Stimulated activated memory B cell treated with anti-CD40 and anti-IgM and Interleukin-4, amounts not matched to agents 10 μg/mL and 1 μg/mL and 100 μg/mL, for 72 hours (primary cell): ENCODE measurements at regions not wholly inside any gene's neighbourhood (a gene's known extent, or its start where the extent isn't known, plus 50 kb on each side); places are given as distances from the start of the nearest gene placed in this dataset.
A peak's percentile ranks its signal among the peaks of the same experiment; 100 is the strongest.

ENCODE experiments used
- ATAC-seq: fragments of 150-1000 bp; cut with Tn5 transposase; 2 replicates; pipeline ENCODE4 v1.10.0; 2021
- H3K27ac Mint-ChIP-seq: one replicate; pipeline ENCODE4 v1.8.0; 2022; ENCODE audit warnings: mild to moderate bottlenecking, mixed read lengths
- H3K27me3 Mint-ChIP-seq: one replicate; pipeline ENCODE4 v1.8.0; 2022; ENCODE audit warnings: mixed read lengths
- H3K36me3 Mint-ChIP-seq: one replicate; pipeline ENCODE4 v1.8.0; 2022; ENCODE audit warnings: mixed read lengths
- H3K4me1 Mint-ChIP-seq: one replicate; pipeline ENCODE4 v1.8.0; 2022; ENCODE audit warnings: mixed read lengths
- H3K4me3 Mint-ChIP-seq: one replicate; pipeline ENCODE4 v1.8.0; 2022; ENCODE audit warnings: mild to moderate bottlenecking, moderate library complexity, mixed read lengths
- H3K9me3 Mint-ChIP-seq: one replicate; pipeline ENCODE4 v1.8.0; 2022; ENCODE audit warnings: mixed read lengths

DNA sequence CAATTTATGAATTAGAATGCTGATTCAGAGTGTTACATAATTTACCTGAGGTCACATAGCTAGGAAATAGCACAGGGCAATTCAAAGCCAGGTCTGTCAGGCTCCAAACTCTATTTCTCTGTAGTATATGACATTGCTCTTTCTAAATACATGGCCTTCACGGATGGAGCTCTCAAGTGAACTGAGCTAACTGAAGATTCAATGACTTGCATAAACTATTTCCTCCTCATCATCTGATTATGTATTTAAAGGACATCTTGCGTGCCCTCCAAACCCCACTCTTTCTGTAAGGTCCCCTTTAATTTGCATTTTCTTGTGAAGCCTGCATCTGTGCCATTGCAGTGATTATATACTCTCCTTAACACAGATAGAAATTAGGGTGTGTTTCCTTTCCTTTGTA lies 537.4 kb upstream of the VRK2 start:
- no peaks in the 10 kb centered on the region for H3K36me3 Mint-ChIP-seq
- no peak for ATAC-seq
- no peaks in the 10 kb centered on the region for H3K4me1 Mint-ChIP-seq
- H3K9me3 Mint-ChIP-seq = no peaks in the 10 kb centered on the region
- H3K27ac Mint-ChIP-seq = no peak overlapping the region
- no peaks in the 10 kb centered on the region for H3K27me3 Mint-ChIP-seq
- H3K4me3 Mint-ChIP-seq = no peak overlapping the region

DNA sequence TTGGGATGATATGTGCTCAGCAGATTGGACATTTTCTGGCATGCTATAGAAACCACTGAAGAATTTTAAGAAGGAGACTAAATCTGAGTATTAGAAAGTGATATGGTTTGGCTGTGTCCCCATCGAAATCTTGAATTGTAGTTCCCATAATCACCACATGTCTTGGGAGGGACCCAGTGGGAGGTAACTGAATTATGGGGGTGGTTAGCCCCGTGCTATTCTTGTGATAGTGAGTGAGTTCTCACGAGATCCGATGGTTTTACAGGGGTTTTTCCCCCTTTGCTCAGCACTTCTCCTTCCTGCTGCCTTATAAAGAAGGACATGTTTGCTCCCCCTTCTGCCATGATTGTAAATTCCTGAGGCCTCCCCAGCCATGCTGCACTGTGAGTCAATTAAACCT lies 535.9 kb upstream of the VRK2 start:
- Mint-ChIP-seq H3K27me3 (no peaks in the 10 kb centered on the region), H3K4me1 (no peaks in the 10 kb centered on the region), H3K9me3 (no peaks in the 10 kb centered on the region), H3K27ac (no peak overlapping the region), H3K4me3 (no peak overlapping the region), H3K36me3 (no peaks in the 10 kb centered on the region)
- ATAC-seq = no peak

DNA sequence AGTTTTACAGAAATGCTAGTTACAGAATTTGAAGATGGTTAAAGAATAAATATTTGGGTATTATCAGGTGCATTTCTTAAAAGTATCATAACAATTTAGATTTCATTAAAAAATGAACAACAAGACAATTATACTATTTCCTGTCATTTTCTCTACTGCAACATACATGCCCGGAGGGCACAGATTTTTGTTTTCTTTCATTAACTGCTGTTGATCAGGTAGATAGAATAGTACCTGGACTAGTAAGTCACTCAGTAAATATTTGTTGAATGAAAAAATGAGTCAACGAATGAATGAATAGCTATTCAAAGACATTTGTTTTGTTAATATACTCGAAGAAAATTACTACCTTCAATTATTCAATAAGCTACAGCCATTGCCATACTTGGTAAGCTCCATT lies 531.2 kb upstream of the VRK2 start:
- H3K4me1 Mint-ChIP-seq = peaks cover 5% of the 10 kb centered on the region
- H3K36me3 Mint-ChIP-seq = no peaks in the 10 kb centered on the region

DNA sequence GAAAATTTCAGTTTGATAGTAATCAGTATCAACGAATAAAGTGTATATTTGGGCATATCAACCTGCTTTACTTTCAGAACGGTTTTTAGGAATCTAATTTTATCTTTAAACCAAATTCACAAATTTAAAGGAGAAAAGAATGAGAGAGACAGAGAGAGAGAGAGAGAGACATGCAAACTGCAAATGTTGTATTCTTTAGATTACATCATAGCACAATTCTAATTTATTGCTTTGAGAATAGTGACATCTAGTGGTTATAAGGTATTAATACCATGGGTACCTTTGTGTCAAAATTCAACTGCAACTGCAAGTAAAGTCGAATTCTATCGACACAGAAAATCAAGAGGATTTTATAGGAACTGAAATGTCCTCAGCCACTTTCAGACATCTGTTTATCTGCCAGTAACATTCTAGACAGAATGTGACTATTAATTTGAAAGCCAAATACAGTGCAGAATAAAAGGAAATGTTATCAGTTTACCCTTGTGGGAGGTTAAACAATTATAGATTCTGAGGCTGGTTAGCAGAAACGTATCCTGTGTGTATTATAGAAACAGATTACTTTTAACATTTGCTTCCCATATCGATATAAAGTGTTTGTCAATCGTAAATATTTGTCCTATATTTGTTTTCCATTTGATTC lies 529.8 kb upstream of the VRK2 start:
- no peak for ATAC-seq
- Mint-ChIP-seq H3K36me3 (no peaks in the 10 kb centered on the region), H3K4me1 (peaks cover 5% of the 10 kb centered on the region), H3K9me3 (no peaks in the 10 kb centered on the region), H3K4me3 (no peak overlapping the region), H3K27me3 (no peaks in the 10 kb centered on the region), H3K27ac (no peak overlapping the region)

More for the DNA sequence above, 531.2 kb upstream of the VRK2 start:
- Mint-ChIP-seq H3K9me3 (no peaks in the 10 kb centered on the region), H3K27me3 (no peaks in the 10 kb centered on the region), H3K4me3 (no peak overlapping the region), H3K27ac (no peak overlapping the region)
- no peak for ATAC-seq

DNA sequence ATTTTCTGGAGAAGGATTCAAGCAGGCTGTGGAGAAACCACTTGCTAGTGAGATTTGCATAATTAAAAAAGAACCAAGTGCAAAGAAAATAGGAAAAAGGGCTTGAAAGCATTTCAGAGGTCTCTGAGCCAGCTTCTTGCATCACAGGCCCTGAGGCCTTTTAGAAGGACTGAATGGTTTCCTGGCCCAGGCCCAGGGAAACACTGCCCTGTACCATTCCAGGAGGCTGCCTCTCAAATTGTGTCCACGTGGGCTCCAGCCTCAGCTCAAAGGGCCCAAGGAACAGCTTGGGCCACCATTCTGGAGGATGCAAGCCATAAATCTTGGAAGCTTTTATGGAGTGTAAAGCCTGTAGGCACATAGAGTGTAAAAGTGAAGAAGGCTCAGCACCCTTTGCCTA lies 523.3 kb upstream of the VRK2 start:
- H3K4me1 Mint-ChIP-seq = no peaks in the 10 kb centered on the region
- H3K9me3 Mint-ChIP-seq = peaks cover 16% of the 10 kb centered on the region
- H3K4me3 Mint-ChIP-seq = no peak overlapping the region
- no peaks in the 10 kb centered on the region for H3K27me3 Mint-ChIP-seq
- H3K36me3 Mint-ChIP-seq = peaks cover 20% of the 10 kb centered on the region
- no peak overlapping the region for H3K27ac Mint-ChIP-seq
- ATAC-seq = no peak

DNA sequence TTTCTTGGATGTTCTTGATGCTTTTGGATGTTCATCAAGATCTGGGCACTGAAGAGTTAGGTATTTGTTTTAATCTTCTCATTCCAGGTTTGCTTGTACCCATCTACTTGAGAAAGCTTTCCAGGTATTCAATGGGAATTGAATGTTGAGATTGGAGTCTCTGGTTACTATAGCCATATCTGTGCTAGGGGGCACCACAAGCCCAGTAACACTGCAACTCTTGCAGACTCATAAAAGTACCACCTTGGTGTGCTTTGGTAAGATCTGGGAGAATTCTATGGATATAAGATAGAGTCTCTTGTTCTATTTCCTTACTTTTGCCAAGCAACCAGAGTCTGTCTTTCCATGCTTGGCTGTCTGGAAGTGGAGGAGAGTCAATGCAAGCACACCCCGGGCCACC lies 518.9 kb upstream of the VRK2 start:
- no peak overlapping the region for H3K27ac Mint-ChIP-seq
- H3K27me3 Mint-ChIP-seq = no peaks in the 10 kb centered on the region
- no peak for ATAC-seq
- no peaks in the 10 kb centered on the region for H3K4me1 Mint-ChIP-seq
- peaks cover 9% of the 10 kb centered on the region for H3K9me3 Mint-ChIP-seq
- peaks cover 26% of the 10 kb centered on the region for H3K36me3 Mint-ChIP-seq
- H3K4me3 Mint-ChIP-seq = no peak overlapping the region

DNA sequence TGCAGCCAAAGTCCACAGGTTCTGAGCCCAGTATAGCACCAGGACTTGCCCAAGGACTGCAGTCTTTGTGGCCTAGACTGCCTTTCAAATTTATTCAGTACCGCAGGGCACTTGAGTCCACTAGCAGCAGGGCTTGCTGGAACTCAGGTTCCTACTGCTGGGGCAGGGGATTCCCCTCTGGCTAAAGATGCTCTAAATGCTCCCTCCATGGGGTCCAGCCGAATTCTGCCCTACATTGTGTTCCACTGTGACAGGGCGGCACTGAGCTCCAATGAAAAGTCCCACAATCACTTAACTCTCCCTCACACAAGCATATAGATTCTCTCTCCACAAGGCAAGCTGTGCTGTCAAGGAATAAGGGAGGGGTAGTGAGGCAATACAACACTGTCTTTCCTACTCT lies 518.1 kb upstream of the VRK2 start:
- no peak overlapping the region for H3K27ac Mint-ChIP-seq
- H3K36me3 Mint-ChIP-seq = peaks cover 23% of the 10 kb centered on the region
- H3K4me1 Mint-ChIP-seq = no peaks in the 10 kb centered on the region
- ATAC-seq = no peak
- no peaks in the 10 kb centered on the region for H3K27me3 Mint-ChIP-seq
- H3K4me3 Mint-ChIP-seq = no peak overlapping the region
- peaks cover 6% of the 10 kb centered on the region for H3K9me3 Mint-ChIP-seq

DNA sequence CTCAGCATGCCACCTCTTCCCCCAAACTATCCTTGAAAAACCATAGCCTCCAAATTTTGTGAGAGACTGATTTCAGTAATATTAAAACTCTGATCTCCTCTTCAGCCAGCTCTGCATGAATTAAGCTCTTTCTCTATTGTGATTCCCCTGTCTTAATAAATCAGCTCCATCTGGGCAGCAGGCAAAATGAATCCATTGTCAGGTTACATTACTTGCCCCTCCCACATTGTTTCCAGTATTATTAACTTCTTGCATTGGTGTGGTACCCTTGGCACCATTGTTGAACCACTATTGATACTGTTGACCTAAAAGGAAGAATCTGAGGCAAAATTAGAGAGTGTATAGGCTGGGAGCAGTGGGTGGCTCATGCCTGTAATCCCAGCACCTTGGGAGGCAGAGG lies 512.2 kb upstream of the VRK2 start:
- Mint-ChIP-seq H3K4me3 (no peak overlapping the region), H3K9me3 (no peaks in the 10 kb centered on the region), H3K27me3 (no peaks in the 10 kb centered on the region), H3K4me1 (no peaks in the 10 kb centered on the region), H3K36me3 (peaks cover 3% of the 10 kb centered on the region), H3K27ac (no peak overlapping the region)
- no peak for ATAC-seq

DNA sequence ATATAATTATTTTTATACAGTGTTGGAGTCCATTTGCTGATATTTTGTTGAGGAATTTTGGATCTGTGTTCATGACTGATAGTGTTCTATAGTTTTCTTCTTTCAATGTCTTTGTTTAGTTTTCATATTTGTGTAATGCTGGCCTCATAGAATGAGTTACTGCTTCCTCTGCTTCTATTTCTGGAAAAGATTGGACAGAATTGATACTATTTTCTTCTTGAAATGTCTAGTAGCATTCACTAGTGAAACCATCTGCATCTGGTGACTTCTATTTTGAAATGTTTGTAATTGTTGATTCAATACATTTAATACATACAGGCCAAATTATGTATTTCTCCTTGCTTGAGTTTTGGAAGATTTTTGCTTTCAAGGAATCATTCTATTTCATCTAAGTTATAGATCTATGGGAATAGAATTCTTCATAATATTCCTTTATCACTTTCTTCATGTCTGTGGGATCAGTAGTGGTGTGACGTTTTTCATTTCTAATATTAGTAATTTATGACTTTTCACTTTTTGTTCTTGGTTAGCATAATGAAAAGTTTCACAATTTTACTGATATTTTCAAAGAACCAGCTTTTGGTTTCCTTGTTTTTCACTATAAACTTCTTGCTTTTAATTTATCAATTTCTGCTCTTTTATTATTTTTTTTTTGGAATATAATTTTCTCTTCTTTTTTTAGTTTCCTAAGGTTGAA lies 509.9 kb upstream of the VRK2 start:
- Mint-ChIP-seq H3K36me3 (no peaks in the 10 kb centered on the region), H3K4me1 (no peaks in the 10 kb centered on the region), H3K27me3 (no peaks in the 10 kb centered on the region), H3K27ac (no peak overlapping the region), H3K9me3 (no peaks in the 10 kb centered on the region), H3K4me3 (no peak overlapping the region)
- ATAC-seq = no peak

DNA sequence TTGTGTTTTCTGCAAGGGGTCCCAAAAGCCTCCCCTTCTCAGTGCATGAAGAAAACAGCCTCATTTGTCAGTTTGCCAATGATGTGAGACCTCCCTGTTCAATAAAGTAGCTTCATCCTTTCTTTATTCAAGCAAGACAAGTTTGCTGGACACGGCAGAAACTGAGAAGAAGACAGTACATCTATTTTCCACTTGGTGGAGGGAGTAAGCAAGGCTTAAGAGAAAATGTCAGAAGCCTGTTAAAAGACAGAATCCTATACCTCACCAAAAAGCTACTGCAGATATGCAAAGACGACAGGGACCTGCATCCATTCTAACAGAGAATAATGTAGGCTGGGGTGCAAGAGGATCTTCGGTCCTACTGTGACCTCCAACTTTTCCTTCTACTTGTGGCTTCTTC lies 506.8 kb upstream of the VRK2 start:
- Mint-ChIP-seq H3K4me3 (no peak overlapping the region), H3K36me3 (no peaks in the 10 kb centered on the region), H3K9me3 (no peaks in the 10 kb centered on the region), H3K27me3 (no peaks in the 10 kb centered on the region), H3K4me1 (no peaks in the 10 kb centered on the region), H3K27ac (no peak overlapping the region)
- no peak for ATAC-seq

DNA sequence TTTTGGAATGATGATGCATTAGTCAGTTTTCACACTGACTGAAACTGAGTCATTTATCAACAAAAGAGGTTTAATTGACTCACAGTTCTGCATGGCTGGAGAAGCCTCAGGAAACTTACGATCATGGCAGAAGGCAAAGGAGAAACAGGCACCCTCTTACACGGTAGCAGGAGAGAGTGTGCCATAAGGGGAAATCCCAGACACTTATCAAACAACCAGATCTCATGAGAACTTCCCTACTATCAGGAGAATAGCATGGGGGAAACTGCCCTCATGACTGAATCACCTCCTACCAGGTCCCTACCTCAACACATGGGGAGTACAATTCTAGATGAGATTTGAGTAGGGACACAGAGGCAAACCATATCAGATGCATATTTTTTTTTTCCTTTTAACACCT lies 504.5 kb upstream of the VRK2 start:
- Mint-ChIP-seq H3K4me3 (no peak overlapping the region), H3K4me1 (no peaks in the 10 kb centered on the region), H3K27me3 (peaks cover 18% of the 10 kb centered on the region), H3K36me3 (peaks cover 10% of the 10 kb centered on the region), H3K9me3 (peaks cover 3% of the 10 kb centered on the region), H3K27ac (no peak overlapping the region)
- ATAC-seq = no peak

DNA sequence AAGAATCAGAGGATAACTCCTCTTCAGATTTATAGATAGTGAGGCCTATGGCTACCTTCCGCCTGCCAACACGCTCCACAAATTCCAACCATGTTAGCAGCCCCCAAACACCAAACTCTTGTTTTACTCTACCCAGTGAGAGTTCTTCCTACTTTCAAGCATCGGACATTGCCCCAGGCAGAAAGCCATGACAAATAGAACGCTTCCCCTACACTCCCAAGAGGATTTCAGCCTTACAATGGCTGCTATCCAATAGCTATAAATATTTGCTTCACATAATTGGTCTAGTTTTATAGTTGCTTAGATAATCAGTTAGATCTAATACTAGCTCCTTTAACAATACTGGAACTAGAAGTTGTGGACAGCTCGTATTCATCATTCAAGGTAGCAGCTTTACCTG lies 503.4 kb upstream of the VRK2 start:
- peaks cover 18% of the 10 kb centered on the region for H3K27me3 Mint-ChIP-seq
- peaks cover 14% of the 10 kb centered on the region for H3K36me3 Mint-ChIP-seq
- peaks cover 8% of the 10 kb centered on the region for H3K9me3 Mint-ChIP-seq
- no peak for ATAC-seq
- no peak overlapping the region for H3K27ac Mint-ChIP-seq
- H3K4me1 Mint-ChIP-seq = no peaks in the 10 kb centered on the region
- no peak overlapping the region for H3K4me3 Mint-ChIP-seq

DNA sequence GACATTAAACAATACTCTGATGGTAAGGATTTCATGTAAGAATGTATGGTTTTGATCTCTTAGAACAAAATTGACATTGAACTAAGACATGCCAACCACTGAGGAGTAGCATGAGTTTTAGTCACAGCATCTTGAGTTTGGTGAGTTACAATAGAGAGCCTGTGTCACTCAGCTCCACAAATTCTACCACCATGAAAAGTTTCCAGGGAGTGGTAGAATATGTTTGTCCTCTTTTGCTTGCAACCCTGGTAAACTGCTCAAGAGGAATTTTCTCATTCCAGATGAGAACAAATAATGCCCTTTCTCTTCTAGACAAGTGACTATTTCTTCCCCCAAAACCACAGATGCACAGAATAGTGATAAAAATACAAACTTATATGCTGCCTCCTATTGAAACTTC lies 502.0 kb upstream of the VRK2 start:
- ATAC-seq = no peak
- peaks cover 3% of the 10 kb centered on the region for H3K4me1 Mint-ChIP-seq
- H3K27me3 Mint-ChIP-seq = peaks cover 18% of the 10 kb centered on the region
- H3K36me3 Mint-ChIP-seq = peaks cover 14% of the 10 kb centered on the region
- no peak overlapping the region for H3K4me3 Mint-ChIP-seq
- H3K9me3 Mint-ChIP-seq = peaks cover 8% of the 10 kb centered on the region
- H3K27ac Mint-ChIP-seq = no peak overlapping the region

DNA sequence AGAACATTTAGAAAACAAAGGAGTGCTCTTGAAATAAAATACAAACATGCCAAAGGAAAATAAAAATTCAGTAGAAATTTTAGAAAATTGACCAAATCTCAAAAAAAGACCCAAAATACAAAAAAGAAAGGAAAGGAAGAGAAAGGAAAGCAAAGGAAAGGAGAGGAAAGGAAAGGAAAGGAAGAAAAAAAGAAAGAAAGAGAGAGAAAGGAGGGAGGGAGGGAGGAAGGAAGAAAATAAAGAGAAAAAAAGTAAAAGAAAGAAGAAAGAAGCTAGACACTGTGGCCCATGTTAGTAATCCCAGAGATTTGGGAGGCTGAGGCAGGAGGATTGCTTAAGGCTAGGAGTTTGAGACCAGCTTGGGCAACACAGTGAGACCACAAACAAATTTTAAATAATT lies 500.1 kb upstream of the VRK2 start:
- Mint-ChIP-seq H3K36me3 (peaks cover 20% of the 10 kb centered on the region), H3K27ac (no peak overlapping the region), H3K27me3 (peaks cover 18% of the 10 kb centered on the region)

DNA sequence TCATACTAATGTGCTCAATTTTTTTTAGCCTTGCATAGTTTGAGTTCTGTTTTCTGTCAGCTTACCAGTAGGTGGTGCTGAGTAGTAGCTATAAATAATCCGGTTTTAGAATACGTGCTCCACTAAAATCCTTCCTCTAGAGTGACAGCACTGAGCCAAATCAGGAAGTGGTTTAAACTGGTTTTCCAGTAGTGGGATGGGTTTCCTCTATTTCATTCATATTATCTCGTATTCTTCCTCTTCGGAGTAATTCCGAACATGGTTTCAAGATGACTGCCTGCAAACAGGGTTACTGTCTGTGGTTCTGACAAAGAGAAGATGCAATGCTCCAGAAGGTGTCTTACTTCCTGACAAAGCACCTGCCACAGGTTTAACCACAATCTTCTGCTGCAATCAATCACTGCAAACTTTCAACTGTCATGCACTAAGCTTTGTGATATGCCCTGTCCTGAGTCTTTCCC lies 496.9 kb upstream of the VRK2 start:
- H3K27me3 Mint-ChIP-seq = peaks cover 18% of the 10 kb centered on the region
- no peak overlapping the region for H3K4me3 Mint-ChIP-seq
- peaks cover 20% of the 10 kb centered on the region for H3K36me3 Mint-ChIP-seq
- ATAC-seq = peak; percentile 72
- no peak overlapping the region for H3K27ac Mint-ChIP-seq
- H3K4me1 Mint-ChIP-seq = peaks cover 6% of the 10 kb centered on the region
- H3K9me3 Mint-ChIP-seq = peaks cover 16% of the 10 kb centered on the region

More for the DNA sequence above, 500.1 kb upstream of the VRK2 start:
- Mint-ChIP-seq H3K4me1 (peaks cover 6% of the 10 kb centered on the region), H3K9me3 (peaks cover 13% of the 10 kb centered on the region), H3K4me3 (no peak overlapping the region)
- ATAC-seq = no peak

DNA sequence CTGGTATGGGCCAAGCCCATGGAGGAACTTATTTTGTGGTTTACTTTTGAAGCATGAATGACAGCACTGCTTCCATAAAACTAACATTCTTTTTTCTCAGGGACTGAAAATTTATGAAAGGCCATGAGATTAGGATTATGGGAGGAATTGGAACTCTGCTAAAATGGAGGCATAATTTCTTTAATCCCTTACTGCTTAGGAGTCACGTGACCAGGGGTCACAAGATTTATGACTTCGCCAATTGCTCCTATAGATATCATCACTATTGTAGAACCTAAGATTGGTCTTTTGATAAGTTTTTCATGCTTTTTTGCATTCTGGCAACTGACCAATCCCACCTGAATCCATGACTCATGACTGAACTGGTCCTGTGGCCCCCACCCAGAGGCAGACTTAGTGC lies 495.7 kb upstream of the VRK2 start:
- ATAC-seq = no peak
- H3K27ac Mint-ChIP-seq = no peak overlapping the region
- no peak overlapping the region for H3K4me3 Mint-ChIP-seq
- H3K27me3 Mint-ChIP-seq = peaks cover 10% of the 10 kb centered on the region
- H3K9me3 Mint-ChIP-seq = peaks cover 20% of the 10 kb centered on the region
- peaks cover 6% of the 10 kb centered on the region for H3K4me1 Mint-ChIP-seq
- H3K36me3 Mint-ChIP-seq = peaks cover 23% of the 10 kb centered on the region
